H9 (cell line): ENCODE measurements at regions not wholly inside any gene's neighbourhood (a gene's known extent, or its start where the extent isn't known, plus 50 kb on each side); places are given as distances from the start of the nearest gene placed in this dataset.

Source experiments
- DNase-seq: peaks from one replicate; pipeline ENCODE4 v3.0.0-alpha.2; 2017
- H2AFZ ChIP-seq: one replicate; pipeline ENCODE4 v1.6.1; 2013; ENCODE audit warnings: mild to moderate bottlenecking, low read length, control low read depth, moderate library complexity
- H2AK5ac ChIP-seq: 2 replicates; pipeline ENCODE4 v1.6.1; 2013; ENCODE audit warnings: low read length, control low read depth, mixed read lengths; ENCODE audit not compliant: insufficient read length
- H2BK120ac ChIP-seq: one replicate; pipeline ENCODE4 v1.6.1; 2013; ENCODE audit warnings: low read depth, mild to moderate bottlenecking, low read length, control low read depth, inconsistent platforms; ENCODE audit not compliant: poor library complexity, severe bottlenecking
- H2BK12ac ChIP-seq: 2 replicates; pipeline ENCODE4 v1.6.1; 2013; ENCODE audit warnings: low read length, control low read depth, mixed read lengths, low read depth; ENCODE audit not compliant: insufficient read length
- H2BK15ac ChIP-seq: 2 replicates; pipeline ENCODE4 v1.6.1; 2013; ENCODE audit warnings: low read depth, low read length, control low read depth
- H2BK20ac ChIP-seq: one replicate; pipeline ENCODE4 v1.6.1; 2013; ENCODE audit warnings: low read depth, mild to moderate bottlenecking, low read length, control low read depth, inconsistent platforms; ENCODE audit not compliant: poor library complexity, severe bottlenecking
- H2BK5ac ChIP-seq: 2 replicates; pipeline ENCODE4 v1.6.1; 2013; ENCODE audit warnings: low read length, control low read depth, mixed read lengths; ENCODE audit not compliant: insufficient read length
- H3K14ac ChIP-seq: 2 replicates; pipeline ENCODE4 v1.6.1; 2013; ENCODE audit warnings: low read length, control low read depth; ENCODE audit not compliant: insufficient read depth
- H3K18ac ChIP-seq: 2 replicates; pipeline ENCODE4 v1.6.1; 2013; ENCODE audit warnings: low read depth, mild to moderate bottlenecking, mixed read lengths, low read length, control low read depth; ENCODE audit not compliant: insufficient read length
- H3K23ac ChIP-seq: 2 replicates; pipeline ENCODE4 v1.6.1; 2013; ENCODE audit warnings: low read length, control low read depth, mixed read lengths, low read depth; ENCODE audit not compliant: insufficient read length
- H3K23me2 ChIP-seq: 2 replicates; pipeline ENCODE4 v1.6.1; 2013; ENCODE audit warnings: low read depth, mild to moderate bottlenecking, mixed read lengths, low read length, control low read depth; ENCODE audit not compliant: insufficient read length, poor library complexity, severe bottlenecking
- H3K27ac ChIP-seq: 2 replicates; pipeline ENCODE4 v1.5.1; 2013; ENCODE audit warnings: low read length, control low read depth, mixed read lengths, low read depth; ENCODE audit not compliant: insufficient read length
- H3K27me3 ChIP-seq: 2 replicates; pipeline ENCODE4 v1.6.1; 2013; ENCODE audit warnings: low read length, control low read depth, inconsistent platforms; ENCODE audit not compliant: insufficient read depth
- H3K4ac ChIP-seq: 2 replicates; pipeline ENCODE4 v1.6.1; 2013; ENCODE audit warnings: low read depth, mild to moderate bottlenecking, control low read depth, inconsistent platforms, low read length, moderate library complexity
- H3K4me1 ChIP-seq: 2 replicates; pipeline ENCODE4 v1.6.1; 2013; ENCODE audit warnings: low read length, control low read depth, inconsistent platforms; ENCODE audit not compliant: insufficient read depth
- H3K4me2 ChIP-seq: 2 replicates; pipeline ENCODE4 v1.6.1; 2013; ENCODE audit warnings: low read length, control low read depth, mixed read lengths; ENCODE audit not compliant: insufficient read length, insufficient read depth
- H3K56ac ChIP-seq: 2 replicates; pipeline ENCODE4 v1.6.1; 2013; ENCODE audit warnings: low read depth, mild to moderate bottlenecking, mixed read lengths, low read length, control low read depth; ENCODE audit not compliant: insufficient read length
- H3K79me1 ChIP-seq: 2 replicates; pipeline ENCODE4 v1.6.1; 2013; ENCODE audit warnings: low read depth, mild to moderate bottlenecking, moderate library complexity, low read length, control low read depth, inconsistent platforms; ENCODE audit not compliant: insufficient read depth, poor library complexity, severe bottlenecking
- H3K79me2 ChIP-seq: 2 replicates; pipeline ENCODE4 v1.6.1; 2013; ENCODE audit warnings: low read length, control low read depth, inconsistent platforms; ENCODE audit not compliant: insufficient read depth
- H3K9ac ChIP-seq: 2 replicates; pipeline ENCODE4 v1.6.1; 2013; ENCODE audit warnings: low read length, control low read depth, mixed read lengths; ENCODE audit not compliant: insufficient read length; ENCODE audit errors: extremely low read depth
- H3K9me3 ChIP-seq: one replicate; pipeline ENCODE4 v1.6.1; 2013; ENCODE audit warnings: low read depth, low read length, inconsistent platforms; ENCODE audit not compliant: control insufficient read depth
- H3T11ph ChIP-seq: one replicate; pipeline ENCODE4 v1.6.1; 2013; ENCODE audit warnings: mild to moderate bottlenecking, low read length, control low read depth, inconsistent platforms
- H4K20me1 ChIP-seq: one replicate; pipeline ENCODE4 v1.6.1; 2013; ENCODE audit not compliant: control insufficient read depth, insufficient read length, insufficient read depth
- H4K5ac ChIP-seq: 2 replicates; pipeline ENCODE4 v1.6.1; 2013; ENCODE audit warnings: low read depth, mild to moderate bottlenecking, mixed read lengths, low read length, control low read depth; ENCODE audit not compliant: insufficient read length
- H4K8ac ChIP-seq: replicated peaks from 2 replicates; pipeline ENCODE4 v1.6.1; 2013; ENCODE audit warnings: low read length, control low read depth, mixed read lengths, low read depth; ENCODE audit not compliant: insufficient read length
- H4K91ac ChIP-seq: 2 replicates; pipeline ENCODE4 v1.6.1; 2013; ENCODE audit warnings: low read depth, mild to moderate bottlenecking, moderate library complexity, mixed read lengths, low read length, control low read depth; ENCODE audit not compliant: insufficient read length
- H3K27ac Mint-ChIP-seq, 3 experiments: 2 replicates in 2 of 3; 3 replicates in 1 of 3; pipeline ENCODE4 v1.8.0; 2020 to 2021; ENCODE audit warnings: mixed read lengths in 3 of 3, mild to moderate bottlenecking in 1 of 3, moderate library complexity in 1 of 3
- H3K27me3 Mint-ChIP-seq: 2 replicates; pipeline ENCODE4 v1.8.0; 2021; ENCODE audit warnings: low read depth, mild to moderate bottlenecking, moderate library complexity, mixed read lengths
- H3K36me3 Mint-ChIP-seq, 3 experiments: 2 replicates in 2 of 3; 3 replicates in 1 of 3; pipeline ENCODE4 v1.8.0; 2020 to 2021; ENCODE audit warnings: low read depth in 3 of 3, mixed read lengths in 3 of 3; ENCODE audit not compliant: insufficient read depth in 1 of 3
- H3K4me1 Mint-ChIP-seq, 2 experiments: 2 replicates each; pipeline ENCODE4 v1.8.0; 2020; ENCODE audit warnings: mixed read lengths in 2 of 2
- H3K4me3 Mint-ChIP-seq, 2 experiments: 2 replicates in 1 of 2; 3 replicates in 1 of 2; pipeline ENCODE4 v1.8.0; 2020 to 2021; ENCODE audit warnings: mild to moderate bottlenecking in 2 of 2, mixed read lengths in 2 of 2, moderate library complexity in 1 of 2
- H3K9me3 Mint-ChIP-seq, 2 experiments: 2 replicates in 1 of 2; 3 replicates in 1 of 2; pipeline ENCODE4 v1.8.0; 2020; ENCODE audit warnings: mild to moderate bottlenecking in 2 of 2, mixed read lengths in 2 of 2, moderate library complexity in 1 of 2
- CTCF ChIP-seq: fragments of 200-600 bp; sonication (generic); conservative IDR thresholded peaks from 3 replicates; pipeline ENCODE4 v1.8.0; 2021; ENCODE audit warnings: antibody characterized with exemption, mild to moderate bottlenecking
- WGBS: extraction: QIAGEN DNeasy Blood & Tissue Kit; methylation state at CpG from one replicate; pipeline ENCODE4 v1.1.7; 2013; ENCODE audit warnings: missing lambda C conversion rate, low lambda C conversion rate, mixed read lengths; ENCODE audit not compliant: insufficient read length; ENCODE audit errors: extremely low coverage; 5-methylcytosine and 5-hydroxymethylcytosine counted together

- Mint-ChIP-seq H3K27me3 (peaks cover 3% of the 10 kb centered on the region), H3K9me3 (no peaks in the 10 kb centered on the region), H3K4me1 (peaks cover 20% of the 10 kb centered on the region in 2 experiments), H3K36me3 (no peaks in the 10 kb centered on the region), H3K4me3 (no peak overlapping the region), H3K27ac (no peak overlapping the region)
- Histone ChIP-seq H3K79me2 (no peaks in the 10 kb centered on the region), H3K14ac (no peak overlapping the region), H3K56ac (no peak overlapping the region), H2BK15ac (no peak overlapping the region), H3K4me1 (no peaks in the 10 kb centered on the region), H2BK12ac (no peak overlapping the region), H3K9ac (no peak overlapping the region), H2BK5ac (no peak overlapping the region), H4K8ac (no peak overlapping the region), H3K23me2 (no peaks in the 10 kb centered on the region), H2BK20ac (no peak overlapping the region), H3K79me1 (no peaks in the 10 kb centered on the region), H3K27ac (no peak overlapping the region), H3K27me3 (no peaks in the 10 kb centered on the region), H3K18ac (no peak overlapping the region), H2AFZ (no peak overlapping the region), H3K23ac (no peak overlapping the region), H4K91ac (no peak overlapping the region), H3T11ph (no peak overlapping the region), H4K20me1 (no peaks in the 10 kb centered on the region), H3K9me3 (no peaks in the 10 kb centered on the region), H3K4ac (no peak overlapping the region), H4K5ac (no peak overlapping the region), H2AK5ac (no peak overlapping the region), H3K4me2 (no peak overlapping the region), H2BK120ac (no peak overlapping the region)
- no peak for DNase-seq
- WGBS: no CpG with 5 or more reads among the region's 5 CpGs
- no peak for TF ChIP-seq CTCF
Measured at GRCh38 chr2:205849136-205849535, 166.8 kb downstream of the NRP2 start.
